ENCODE measurements at regions not wholly inside any gene's neighbourhood (a gene's known extent, or its start where the extent isn't known, plus 50 kb on each side); places are given as distances from the start of the nearest gene placed in this dataset.

GRCh38 chr5:56759521-56760216 is 55.7 kb upstream of the MAP3K1 start:
- TF ChIP-seq, protein P1, sequence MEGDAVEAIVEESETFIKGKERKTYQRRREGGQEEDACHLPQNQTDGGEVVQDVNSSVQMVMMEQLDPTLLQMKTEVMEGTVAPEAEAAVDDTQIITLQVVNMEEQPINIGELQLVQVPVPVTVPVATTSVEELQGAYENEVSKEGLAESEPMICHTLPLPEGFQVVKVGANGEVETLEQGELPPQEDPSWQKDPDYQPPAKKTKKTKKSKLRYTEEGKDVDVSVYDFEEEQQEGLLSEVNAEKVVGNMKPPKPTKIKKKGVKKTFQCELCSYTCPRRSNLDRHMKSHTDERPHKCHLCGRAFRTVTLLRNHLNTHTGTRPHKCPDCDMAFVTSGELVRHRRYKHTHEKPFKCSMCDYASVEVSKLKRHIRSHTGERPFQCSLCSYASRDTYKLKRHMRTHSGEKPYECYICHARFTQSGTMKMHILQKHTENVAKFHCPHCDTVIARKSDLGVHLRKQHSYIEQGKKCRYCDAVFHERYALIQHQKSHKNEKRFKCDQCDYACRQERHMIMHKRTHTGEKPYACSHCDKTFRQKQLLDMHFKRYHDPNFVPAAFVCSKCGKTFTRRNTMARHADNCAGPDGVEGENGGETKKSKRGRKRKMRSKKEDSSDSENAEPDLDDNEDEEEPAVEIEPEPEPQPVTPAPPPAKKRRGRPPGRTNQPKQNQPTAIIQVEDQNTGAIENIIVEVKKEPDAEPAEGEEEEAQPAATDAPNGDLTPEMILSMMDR (IDR thresholded peaks at IDR 0.05; ENCODE audit: insufficient read depth, low read length): no peak
- TF ChIP-seq POLR2AphosphoS5 (IDR thresholded peaks at IDR 0.05; ENCODE audit: low read depth) (no peak), GABPA (IDR thresholded peaks at IDR 0.05; ENCODE audit: low read depth) (no peak), REST (IDR thresholded peaks at IDR 0.05; ENCODE audit: insufficient replicate concordance, low read depth) (no peak), SPI1 (IDR thresholded peaks at IDR 0.05; ENCODE audit: borderline replicate concordance, low read depth) (no peak)

Measured in HL-60 (cell line).